ENCODE measurements at regions not wholly inside any gene's neighbourhood (a gene's known extent, or its start where the extent isn't known, plus 50 kb on each side); places are given as distances from the start of the nearest gene placed in this dataset.

GRCh38 chr6:40715570-40716403 is 128.6 kb upstream of the LRFN2 start:
- DNase-seq, result no peak

DNA sequence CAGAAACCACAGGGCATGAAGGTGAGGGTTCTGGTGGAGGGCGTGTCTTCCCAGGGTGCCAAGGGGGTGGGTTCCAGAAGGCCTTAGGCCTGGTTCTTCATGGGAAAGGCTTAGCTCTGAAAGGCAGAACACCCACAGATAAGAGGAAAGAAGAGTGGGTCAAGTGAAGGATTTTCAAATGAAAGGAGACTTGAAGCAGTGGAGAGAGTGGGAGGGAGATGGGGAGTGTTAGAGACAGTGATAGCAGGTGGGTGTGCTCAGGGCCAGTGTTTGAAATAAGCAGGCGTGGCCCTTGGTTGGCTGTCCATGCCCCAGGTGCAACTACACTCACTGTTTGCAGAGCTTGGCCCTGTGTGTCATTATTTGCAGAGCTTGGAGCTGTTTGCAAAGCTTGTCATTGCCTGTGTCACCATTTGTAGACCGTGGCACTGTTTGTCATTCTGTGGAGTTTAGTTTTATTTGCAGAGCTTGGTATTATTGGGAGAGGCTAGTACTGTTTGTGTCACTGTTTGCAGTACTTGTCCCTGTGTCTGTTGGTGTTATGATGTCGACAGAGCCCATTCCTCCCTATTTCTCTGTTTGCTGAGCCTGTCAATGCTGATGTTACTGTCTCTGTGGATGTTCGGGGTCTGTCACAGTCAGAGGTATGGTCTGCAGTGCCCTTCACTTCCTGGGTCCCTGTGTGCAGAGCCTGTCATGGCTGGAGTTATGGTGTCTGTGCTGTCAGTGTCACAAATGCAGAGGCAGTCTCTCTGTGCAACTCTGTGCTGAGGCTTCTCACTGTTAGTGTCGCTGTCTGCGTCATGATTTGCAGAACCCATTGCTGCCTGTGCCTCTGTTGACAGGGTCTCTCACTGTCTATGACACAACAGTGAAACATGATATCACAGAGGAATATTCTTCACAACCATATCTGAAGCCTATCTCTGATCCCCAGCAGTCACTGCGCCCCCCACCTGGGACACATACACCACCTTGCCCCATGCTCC is 127.7 kb upstream of the LRFN2 start:
- no peak for DNase-seq

DNA sequence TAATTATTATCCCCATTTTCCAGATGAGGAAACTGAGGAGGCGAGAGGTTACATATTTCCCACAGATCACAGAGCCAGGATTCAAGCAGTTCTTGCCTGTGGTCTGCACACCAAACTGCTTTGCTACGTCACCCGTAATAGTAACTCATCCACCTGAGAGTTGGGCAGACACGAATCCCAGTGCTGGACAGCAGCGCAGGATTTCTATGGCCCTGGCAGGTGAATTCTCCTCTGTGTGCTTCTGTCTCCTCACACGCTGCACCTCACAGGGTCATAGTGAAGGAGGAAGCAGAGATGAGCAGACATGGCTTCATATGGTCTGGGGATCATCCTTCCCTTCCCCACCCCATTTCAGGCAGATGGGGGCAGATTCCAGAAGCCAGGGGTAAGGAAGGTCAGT is 127.0 kb upstream of the LRFN2 start:
- DNase-seq, result no peak

DNA sequence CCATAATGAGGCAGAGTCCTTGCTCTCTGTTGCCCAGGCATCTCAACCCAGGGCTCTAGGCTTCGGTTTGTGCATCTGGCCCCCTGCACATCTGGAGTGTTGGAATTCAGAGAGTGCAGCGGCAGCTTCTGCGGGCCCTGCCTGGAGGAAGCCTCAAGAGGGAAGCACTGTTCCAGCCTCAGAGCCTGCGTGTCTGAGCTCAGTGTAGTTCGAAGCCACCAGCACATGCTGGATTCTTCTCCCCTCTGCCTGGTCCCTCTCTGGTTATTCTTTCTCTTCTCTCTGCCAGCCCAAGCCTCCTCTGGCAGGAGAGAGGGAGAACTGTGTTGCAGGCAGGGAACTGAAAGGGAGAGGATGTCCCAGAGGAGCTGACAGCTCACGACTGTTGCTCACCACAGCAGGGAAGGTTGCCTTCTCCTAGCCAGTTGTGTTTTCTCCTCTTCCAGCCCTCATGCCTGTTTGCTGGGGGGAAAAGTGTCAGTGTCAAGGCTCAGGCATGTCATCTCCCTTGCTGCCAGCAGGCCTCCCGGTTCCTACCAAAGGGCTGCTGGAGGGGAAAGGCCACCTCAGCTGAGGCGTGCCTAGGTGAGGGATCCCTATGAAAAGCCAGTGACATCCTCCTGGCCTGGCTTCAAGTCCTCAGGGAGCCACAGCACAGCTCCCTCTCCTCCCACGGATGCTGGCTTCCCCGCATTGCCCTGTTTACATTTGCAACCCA is 126.0 kb upstream of the LRFN2 start:
- DNase-seq, result no peak

DNA sequence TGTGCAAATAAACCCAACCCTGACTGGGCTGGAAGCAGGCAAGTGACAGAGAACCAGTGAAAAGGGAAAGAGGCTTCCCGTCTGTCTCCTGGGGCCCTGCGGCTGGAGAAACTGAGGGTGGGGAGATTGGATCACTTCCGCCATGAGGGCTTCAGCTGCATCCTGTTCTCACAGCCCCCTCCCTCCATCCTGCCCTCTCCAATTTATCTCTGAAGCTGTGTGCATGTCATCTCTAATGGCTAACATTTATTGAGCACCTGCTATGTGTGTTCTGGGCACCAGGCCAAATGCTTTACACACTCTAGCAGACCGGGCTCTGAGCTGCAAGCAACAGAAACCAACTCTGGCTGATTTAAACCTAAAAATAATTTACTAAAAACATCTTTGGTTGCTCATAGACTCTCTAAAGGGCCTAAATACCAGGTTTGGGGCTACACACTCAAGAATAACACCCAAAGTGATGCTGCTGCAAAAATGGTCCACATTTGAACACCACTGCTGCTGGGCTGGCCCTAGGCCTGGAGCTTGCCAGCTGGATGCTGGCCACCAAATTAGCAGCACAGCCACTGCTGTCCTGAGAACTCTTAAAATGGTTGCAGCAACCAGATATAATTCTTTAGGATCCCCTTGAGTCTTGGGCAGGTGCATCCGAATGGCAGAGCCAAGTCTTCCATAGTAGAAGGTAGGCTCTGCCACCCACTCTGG is 123.6 kb upstream of the LRFN2 start:
- DNase-seq, result no peak

DNA sequence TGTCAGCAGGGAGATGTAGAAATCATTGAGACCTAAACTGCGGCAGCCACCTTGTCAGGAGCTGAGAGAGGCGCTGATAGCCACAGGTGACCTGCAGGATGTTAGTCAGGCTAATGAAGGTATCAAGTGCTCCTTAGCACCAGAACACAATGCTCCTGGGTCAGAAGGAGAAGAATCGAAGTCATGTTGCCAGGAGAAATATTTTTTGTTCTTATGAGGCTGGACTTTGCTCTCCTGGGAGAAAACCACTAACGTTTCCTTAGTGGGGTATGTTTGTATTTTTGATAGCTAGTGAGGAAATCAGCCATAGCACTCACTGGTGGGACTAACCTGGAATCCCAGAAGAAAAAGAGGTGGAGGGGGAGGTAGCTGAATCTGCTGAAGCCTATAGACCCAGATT is 120.9 kb upstream of the LRFN2 start:
- DNase-seq, result no peak

GRCh38 chr6:40706178-40706577 is 119.0 kb upstream of the LRFN2 start:
- DNase-seq, result no peak

DNA sequence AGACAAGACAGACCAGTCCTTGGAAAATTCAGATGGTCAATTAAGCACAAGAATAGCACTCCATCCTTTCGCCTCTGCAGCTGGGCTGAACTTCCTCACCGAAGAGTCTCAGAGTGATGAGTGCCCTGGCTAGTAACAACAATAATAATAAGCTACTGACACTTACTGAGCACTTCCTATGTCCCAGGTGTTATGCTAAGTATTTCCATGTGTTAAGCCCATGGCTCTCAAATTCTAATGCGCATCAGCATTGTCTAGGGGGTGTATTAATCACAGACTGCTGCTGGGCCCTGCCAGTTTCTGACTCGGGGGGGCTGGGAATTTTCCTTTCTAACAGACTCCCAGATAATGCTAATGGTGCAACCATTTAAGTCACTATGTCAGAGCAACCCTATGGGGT is 118.2 kb upstream of the LRFN2 start:
- DNase-seq, result no peak

- DNase-seq, result no peak
These were observed 114.3 kb upstream of the LRFN2 start for GRCh38 chr6:40701352-40702007.

DNA sequence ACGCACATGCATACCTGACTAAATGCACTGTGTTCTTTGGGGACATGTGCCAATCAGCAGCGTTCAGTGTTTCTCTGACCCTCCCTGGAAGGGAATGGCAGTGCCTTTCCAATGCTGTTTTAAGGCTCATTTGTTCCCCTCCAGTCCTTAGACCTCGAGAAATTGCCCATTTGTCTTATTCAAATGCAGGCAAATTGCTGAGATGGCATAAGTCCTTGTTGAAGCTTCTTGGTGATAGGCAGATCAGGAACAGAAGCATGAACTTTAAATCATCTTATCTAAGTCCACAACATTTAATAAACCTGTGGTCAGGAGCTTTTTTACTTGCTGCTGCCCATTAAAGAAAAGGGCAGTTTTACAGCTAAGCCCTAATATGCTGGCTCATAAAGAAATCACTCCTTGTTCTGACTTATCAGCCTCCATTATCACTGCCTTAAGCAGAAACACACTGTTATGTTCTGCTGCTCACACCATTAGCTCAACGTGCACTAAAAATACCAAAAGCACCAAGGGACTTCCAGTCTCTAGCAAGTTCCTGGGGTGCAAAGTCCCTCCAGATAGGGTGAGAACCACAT is 112.9 kb upstream of the LRFN2 start:
- DNase-seq, result no peak

GRCh38 chr6:40695750-40696415 is 108.7 kb upstream of the LRFN2 start:
- no peak for DNase-seq

- no peak for DNase-seq
These were observed 108.0 kb upstream of the LRFN2 start for GRCh38 chr6:40695114-40695513.

GRCh38 chr6:40693768-40694167 is 106.6 kb upstream of the LRFN2 start:
- DNase-seq, result no peak

DNA sequence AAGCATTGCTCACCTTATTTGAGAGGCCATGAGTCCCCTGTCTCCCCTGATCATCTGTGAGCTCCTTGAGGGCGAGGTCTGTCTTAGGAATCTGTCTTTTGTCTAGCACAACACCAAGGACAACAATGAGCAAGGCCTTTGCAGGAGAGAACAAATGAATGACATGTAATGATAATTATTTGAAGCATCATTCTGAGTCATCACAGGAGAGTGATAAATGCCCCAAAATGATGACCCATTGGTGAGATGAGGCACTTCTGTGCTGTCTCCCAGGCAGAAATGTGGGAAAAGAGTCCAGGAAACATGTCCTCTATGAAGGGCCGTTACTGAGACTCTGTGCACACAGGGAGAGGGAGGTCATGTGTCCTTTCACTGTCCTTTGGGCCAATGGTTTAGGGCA is 105.2 kb upstream of the LRFN2 start:
- DNase-seq, result no peak

DNA sequence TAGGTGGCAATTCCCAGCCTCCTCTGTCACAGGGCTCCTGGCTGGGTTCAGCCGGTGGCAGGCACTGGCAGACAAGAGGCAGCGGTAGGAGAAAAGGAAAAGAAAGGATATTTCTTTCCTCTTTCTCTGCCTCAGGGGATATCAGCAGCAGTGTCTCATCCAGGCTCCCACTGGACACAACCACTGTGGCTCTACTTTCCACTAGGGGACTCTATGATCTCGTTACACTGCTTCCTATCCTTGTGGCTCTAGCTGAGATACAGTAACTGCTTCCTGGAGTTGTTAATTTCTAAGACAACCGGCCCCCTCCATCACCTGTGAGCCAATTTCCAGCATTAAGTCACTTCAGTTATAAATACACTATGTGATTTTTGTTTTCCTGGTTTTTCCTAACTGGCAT is 102.0 kb upstream of the LRFN2 start:
- DNase-seq, result no peak

- no peak for DNase-seq
These were observed 101.1 kb upstream of the LRFN2 start for GRCh38 chr6:40688214-40688761.

GRCh38 chr6:40685862-40686261 is 98.7 kb upstream of the LRFN2 start:
- no peak for DNase-seq

DNA sequence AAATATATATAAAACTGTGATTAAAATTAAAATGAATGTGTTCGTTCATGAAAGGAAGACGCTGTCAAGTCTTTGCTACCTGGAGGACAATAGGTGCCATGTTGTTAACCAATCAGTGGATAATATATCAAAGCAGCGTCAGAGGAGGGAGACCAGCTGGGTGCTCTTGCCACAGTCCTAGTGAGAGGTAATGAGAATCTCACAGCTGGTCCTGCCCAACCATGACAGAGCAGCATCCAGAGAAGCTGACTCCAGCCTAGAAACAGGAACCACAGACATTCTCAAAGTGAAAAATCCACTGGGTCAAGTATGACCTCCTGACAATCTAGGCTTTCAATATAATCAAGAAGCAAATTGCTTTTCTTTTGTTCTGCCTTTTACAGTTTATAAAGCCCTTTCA is 94.5 kb upstream of the LRFN2 start:
- no peak for DNase-seq

DNA sequence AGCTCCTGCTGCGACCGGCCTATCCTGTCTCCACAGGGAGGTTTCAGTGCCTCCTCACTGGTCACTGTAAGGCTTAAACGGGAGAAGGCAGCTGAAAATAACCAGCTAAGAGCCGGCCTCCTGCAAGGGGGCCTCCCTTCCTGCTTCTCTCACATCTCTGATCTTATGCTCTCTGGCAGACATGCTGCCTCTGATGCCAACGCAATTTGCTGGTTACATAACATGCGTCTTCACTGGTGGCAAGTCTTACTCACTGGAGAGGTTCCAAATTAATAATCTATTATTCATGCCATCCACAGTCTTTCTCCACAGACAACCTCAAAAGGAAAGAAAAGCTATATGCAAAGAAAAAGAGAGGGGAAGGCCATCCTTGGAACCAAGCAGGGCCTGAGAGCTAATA is 91.8 kb upstream of the LRFN2 start:
- no peak for DNase-seq

DNA sequence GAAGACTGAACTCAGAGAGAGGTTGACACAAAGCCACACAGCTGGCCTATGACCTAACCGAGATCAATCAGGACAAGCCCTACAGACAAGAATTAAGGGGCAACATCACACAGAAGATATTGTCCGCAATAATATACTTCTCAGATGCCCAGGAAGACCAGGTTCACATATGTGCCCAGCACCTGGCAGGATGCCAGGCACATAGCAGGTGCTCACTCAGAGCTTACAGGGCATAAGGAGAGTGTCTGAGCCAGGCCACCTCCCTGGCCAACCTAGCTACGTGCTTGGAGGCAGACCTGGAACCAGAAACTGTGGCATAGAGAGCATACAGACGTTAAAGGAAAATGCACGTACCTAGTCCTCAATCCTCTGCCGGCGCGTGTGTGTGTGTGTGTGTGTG is 87.0 kb upstream of the LRFN2 start:
- DNase-seq, result no peak

DNA sequence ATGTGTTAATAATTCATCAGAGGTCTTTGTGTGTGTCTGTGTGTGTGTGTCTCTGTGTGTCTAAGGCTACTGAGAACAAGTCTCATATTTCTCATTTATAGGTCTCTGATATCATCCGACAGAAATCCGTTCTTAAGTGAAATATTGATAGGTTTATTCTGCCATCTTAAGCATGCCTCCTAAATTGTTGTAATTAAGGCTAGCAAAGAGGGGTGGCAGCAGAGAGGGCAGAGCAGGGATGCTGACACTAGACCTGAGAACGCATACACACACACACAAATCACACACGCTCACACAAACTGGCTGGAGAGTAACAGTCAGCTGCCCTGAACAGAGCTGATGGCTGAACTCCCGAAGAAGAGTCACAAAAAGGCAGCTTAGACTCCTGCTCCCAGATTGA is 84.9 kb upstream of the LRFN2 start:
- DNase-seq, result no peak

All from CD4-positive, alpha-beta T cell treated with Interleukin-15 for 1 hour (primary cell).